ENCODE measurements at regions not wholly inside any gene's neighbourhood (a gene's known extent, or its start where the extent isn't known, plus 50 kb on each side); places are given as distances from the start of the nearest gene placed in this dataset.

DNA sequence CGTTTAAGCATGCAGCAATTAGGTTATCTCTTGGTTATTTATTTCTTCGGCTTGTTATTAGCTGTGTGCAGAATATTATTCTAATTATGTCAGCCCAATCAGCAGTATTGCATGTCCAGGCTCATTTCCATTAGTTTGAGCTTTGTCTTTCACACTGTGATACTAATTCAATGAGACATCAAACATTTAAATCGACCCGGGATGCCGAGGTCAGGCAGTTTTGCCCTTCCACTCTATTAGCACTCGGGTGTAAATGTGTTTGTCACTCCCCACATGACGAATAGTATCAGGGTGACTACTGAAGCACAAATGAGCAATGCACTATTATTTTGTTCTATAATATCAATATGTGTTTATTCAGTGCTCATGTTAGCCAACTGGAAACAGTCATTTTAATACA is 170.9 kb downstream of the ANXA2 start:
- Histone ChIP-seq H3K9me3 (ENCODE audit: low read length) (no peaks in the 10 kb centered on the region), H3K4me3 (ENCODE audit: low read length) (no peak overlapping the region), H3K4me2 (ENCODE audit: low read length) (no peak overlapping the region), H2AFZ (ENCODE audit: low read depth, low read length) (no peak overlapping the region), H4K20me1 (ENCODE audit: insufficient read depth) (no peaks in the 10 kb centered on the region), H3K27ac (ENCODE audit: low read length) (no peak overlapping the region), H3K36me3 (ENCODE audit: insufficient read depth, low read length) (no peaks in the 10 kb centered on the region), H3F3A (ENCODE audit: insufficient read depth, low read length, poor library complexity, severe bottlenecking) (no peaks in the 10 kb centered on the region), H3K9ac (ENCODE audit: low read length) (no peak overlapping the region), H3K9me2 (ENCODE audit: insufficient read depth, low read length) (no peaks in the 10 kb centered on the region), H3K79me2 (replicated peaks; ENCODE audit: insufficient read depth, low read length) (no peaks in the 10 kb centered on the region), H3K27me3 (ENCODE audit: insufficient read depth, low read depth, low read length) (no peaks in the 10 kb centered on the region)
- TF ChIP-seq POLR2AphosphoS5 (IDR thresholded peaks at IDR 0.05), result no peak
- no peak for TF ChIP-seq RAD21 (conservative IDR thresholded peaks at IDR 0.05)
- no peak for TF ChIP-seq EZH2 (IDR thresholded peaks at IDR 0.05; ENCODE audit: borderline replicate concordance, insufficient read depth, low read length, poor library complexity, severe bottlenecking)
- TF ChIP-seq TAF1 (IDR thresholded peaks at IDR 0.05; ENCODE audit: low read depth), result no peak
- no peak for TF ChIP-seq EP300 (conservative IDR thresholded peaks at IDR 0.05; ENCODE audit: poor library complexity, severe bottlenecking)
- TF ChIP-seq, protein P1, sequence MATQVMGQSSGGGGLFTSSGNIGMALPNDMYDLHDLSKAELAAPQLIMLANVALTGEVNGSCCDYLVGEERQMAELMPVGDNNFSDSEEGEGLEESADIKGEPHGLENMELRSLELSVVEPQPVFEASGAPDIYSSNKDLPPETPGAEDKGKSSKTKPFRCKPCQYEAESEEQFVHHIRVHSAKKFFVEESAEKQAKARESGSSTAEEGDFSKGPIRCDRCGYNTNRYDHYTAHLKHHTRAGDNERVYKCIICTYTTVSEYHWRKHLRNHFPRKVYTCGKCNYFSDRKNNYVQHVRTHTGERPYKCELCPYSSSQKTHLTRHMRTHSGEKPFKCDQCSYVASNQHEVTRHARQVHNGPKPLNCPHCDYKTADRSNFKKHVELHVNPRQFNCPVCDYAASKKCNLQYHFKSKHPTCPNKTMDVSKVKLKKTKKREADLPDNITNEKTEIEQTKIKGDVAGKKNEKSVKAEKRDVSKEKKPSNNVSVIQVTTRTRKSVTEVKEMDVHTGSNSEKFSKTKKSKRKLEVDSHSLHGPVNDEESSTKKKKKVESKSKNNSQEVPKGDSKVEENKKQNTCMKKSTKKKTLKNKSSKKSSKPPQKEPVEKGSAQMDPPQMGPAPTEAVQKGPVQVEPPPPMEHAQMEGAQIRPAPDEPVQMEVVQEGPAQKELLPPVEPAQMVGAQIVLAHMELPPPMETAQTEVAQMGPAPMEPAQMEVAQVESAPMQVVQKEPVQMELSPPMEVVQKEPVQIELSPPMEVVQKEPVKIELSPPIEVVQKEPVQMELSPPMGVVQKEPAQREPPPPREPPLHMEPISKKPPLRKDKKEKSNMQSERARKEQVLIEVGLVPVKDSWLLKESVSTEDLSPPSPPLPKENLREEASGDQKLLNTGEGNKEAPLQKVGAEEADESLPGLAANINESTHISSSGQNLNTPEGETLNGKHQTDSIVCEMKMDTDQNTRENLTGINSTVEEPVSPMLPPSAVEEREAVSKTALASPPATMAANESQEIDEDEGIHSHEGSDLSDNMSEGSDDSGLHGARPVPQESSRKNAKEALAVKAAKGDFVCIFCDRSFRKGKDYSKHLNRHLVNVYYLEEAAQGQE (IDR thresholded peaks at IDR 0.05; ENCODE audit: borderline replicate concordance), result no peak
- no peak for TF ChIP-seq MXI1 (conservative IDR thresholded peaks at IDR 0.05; ENCODE audit: poor library complexity, severe bottlenecking)
- TF ChIP-seq, protein P2, sequence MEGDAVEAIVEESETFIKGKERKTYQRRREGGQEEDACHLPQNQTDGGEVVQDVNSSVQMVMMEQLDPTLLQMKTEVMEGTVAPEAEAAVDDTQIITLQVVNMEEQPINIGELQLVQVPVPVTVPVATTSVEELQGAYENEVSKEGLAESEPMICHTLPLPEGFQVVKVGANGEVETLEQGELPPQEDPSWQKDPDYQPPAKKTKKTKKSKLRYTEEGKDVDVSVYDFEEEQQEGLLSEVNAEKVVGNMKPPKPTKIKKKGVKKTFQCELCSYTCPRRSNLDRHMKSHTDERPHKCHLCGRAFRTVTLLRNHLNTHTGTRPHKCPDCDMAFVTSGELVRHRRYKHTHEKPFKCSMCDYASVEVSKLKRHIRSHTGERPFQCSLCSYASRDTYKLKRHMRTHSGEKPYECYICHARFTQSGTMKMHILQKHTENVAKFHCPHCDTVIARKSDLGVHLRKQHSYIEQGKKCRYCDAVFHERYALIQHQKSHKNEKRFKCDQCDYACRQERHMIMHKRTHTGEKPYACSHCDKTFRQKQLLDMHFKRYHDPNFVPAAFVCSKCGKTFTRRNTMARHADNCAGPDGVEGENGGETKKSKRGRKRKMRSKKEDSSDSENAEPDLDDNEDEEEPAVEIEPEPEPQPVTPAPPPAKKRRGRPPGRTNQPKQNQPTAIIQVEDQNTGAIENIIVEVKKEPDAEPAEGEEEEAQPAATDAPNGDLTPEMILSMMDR (IDR thresholded peaks at IDR 0.05; ENCODE audit: poor library complexity, severe bottlenecking), result no peak
- no peak for TF ChIP-seq SMC3 (conservative IDR thresholded peaks at IDR 0.05; ENCODE audit: poor library complexity)

DNA sequence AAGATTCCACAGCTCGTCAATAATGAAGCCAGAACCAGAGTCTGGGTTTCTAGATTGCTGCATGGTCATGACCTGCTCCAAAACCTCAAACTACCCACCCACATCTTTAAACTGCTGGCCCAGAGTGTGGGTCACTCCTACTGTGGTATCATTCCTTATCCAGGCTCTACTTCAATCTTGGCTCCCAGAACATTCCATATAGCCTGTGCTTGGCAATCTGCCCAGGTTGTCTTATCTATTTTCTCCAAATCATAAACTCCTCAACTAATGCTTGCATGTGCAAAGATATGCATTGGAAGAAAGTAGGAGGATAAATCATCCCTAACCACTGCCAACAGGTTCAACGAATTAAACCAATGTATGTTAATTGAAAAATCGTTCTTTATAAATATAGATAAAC is 169.7 kb downstream of the ANXA2 start:
- Histone ChIP-seq H3K9me2 (ENCODE audit: insufficient read depth, low read length) (no peaks in the 10 kb centered on the region), H3K27ac (ENCODE audit: low read length) (no peak overlapping the region), H3K9ac (ENCODE audit: low read length) (no peak overlapping the region), H3K36me3 (ENCODE audit: insufficient read depth, low read length) (no peaks in the 10 kb centered on the region), H3K4me2 (ENCODE audit: low read length) (no peak overlapping the region), H3K9me3 (ENCODE audit: low read length) (no peaks in the 10 kb centered on the region), H3K79me2 (replicated peaks; ENCODE audit: insufficient read depth, low read length) (no peaks in the 10 kb centered on the region), H3F3A (ENCODE audit: insufficient read depth, low read length, poor library complexity, severe bottlenecking) (no peaks in the 10 kb centered on the region), H3K4me3 (ENCODE audit: low read length) (no peak overlapping the region), H2AFZ (ENCODE audit: low read depth, low read length) (no peak overlapping the region), H4K20me1 (ENCODE audit: insufficient read depth) (no peaks in the 10 kb centered on the region), H3K27me3 (ENCODE audit: insufficient read depth, low read depth, low read length) (no peaks in the 10 kb centered on the region)
- TF ChIP-seq TAF1 (IDR thresholded peaks at IDR 0.05; ENCODE audit: low read depth) (no peak), POLR2AphosphoS5 (IDR thresholded peaks at IDR 0.05) (no peak), SMC3 (conservative IDR thresholded peaks at IDR 0.05; ENCODE audit: poor library complexity) (no peak), EZH2 (IDR thresholded peaks at IDR 0.05; ENCODE audit: borderline replicate concordance, insufficient read depth, low read length, poor library complexity, severe bottlenecking) (no peak), MXI1 (conservative IDR thresholded peaks at IDR 0.05; ENCODE audit: poor library complexity, severe bottlenecking) (no peak), EP300 (conservative IDR thresholded peaks at IDR 0.05; ENCODE audit: poor library complexity, severe bottlenecking) (no peak), RAD21 (conservative IDR thresholded peaks at IDR 0.05) (no peak)
- TF ChIP-seq, protein P1 (IDR thresholded peaks at IDR 0.05; ENCODE audit: borderline replicate concordance), result no peak
- TF ChIP-seq, protein P2 (IDR thresholded peaks at IDR 0.05; ENCODE audit: poor library complexity, severe bottlenecking), result no peak

Measured in neural cell (in vitro differentiated cells).